Thymus (tissue), 11 donors: ENCODE measurements at regions not wholly inside any gene's neighbourhood (a gene's known extent, or its start where the extent isn't known, plus 50 kb on each side); places are given as distances from the start of the nearest gene placed in this dataset.

ENCODE experiments used
- DNase-seq, 9 donors: peaks; one replicate each; pipeline ENCODE4 v3.0.0-alpha.2; 2013; ENCODE audit warnings: low spot score in 9 of 9, low read depth in 6 of 9, missing footprints in 1 of 9
- H3K27ac ChIP-seq, 2 donors: one replicate each; pipeline ENCODE4 v1.5.1; 2013; ENCODE audit warnings: control low read depth in 1 of 2, low read depth in 1 of 2, low read length in 1 of 2, mild to moderate bottlenecking in 1 of 2, moderate library complexity in 1 of 2
- H3K27me3 ChIP-seq, 2 donors: one replicate each; pipeline ENCODE4 v1.5.1; 2013; ENCODE audit warnings: low read length in 1 of 2; ENCODE audit not compliant: control insufficient read depth in 2 of 2, insufficient read depth in 1 of 2
- H3K36me3 ChIP-seq, 2 donors: one replicate each; pipeline ENCODE4 v1.5.1; 2013; ENCODE audit warnings: low read length in 1 of 2, mild to moderate bottlenecking in 1 of 2, moderate library complexity in 1 of 2; ENCODE audit not compliant: control insufficient read depth in 2 of 2, insufficient read depth in 2 of 2
- H3K4me1 ChIP-seq, 2 donors: one replicate each; pipeline ENCODE4 v1.5.1; 2013; ENCODE audit warnings: low read length in 2 of 2; ENCODE audit not compliant: control insufficient read depth in 2 of 2, insufficient read depth in 2 of 2
- H3K4me3 ChIP-seq, 2 donors: one replicate each; pipeline ENCODE4 v1.5.1; 2013; ENCODE audit warnings: low read length in 2 of 2, control low read depth in 1 of 2, mild to moderate bottlenecking in 1 of 2
- H3K9me3 ChIP-seq, 2 donors: one replicate each; pipeline ENCODE4 v1.5.1; 2013; ENCODE audit warnings: low read length in 1 of 2, mild to moderate bottlenecking in 1 of 2; ENCODE audit not compliant: control insufficient read depth in 2 of 2, insufficient read depth in 1 of 2
- WGBS: extraction: QIAGEN DNeasy Blood & Tissue Kit; methylation state at CpG from one replicate; pipeline ENCODE4 v1.1.7; 2013; 5-methylcytosine and 5-hydroxymethylcytosine counted together
- donor health status: healthy.

DNA sequence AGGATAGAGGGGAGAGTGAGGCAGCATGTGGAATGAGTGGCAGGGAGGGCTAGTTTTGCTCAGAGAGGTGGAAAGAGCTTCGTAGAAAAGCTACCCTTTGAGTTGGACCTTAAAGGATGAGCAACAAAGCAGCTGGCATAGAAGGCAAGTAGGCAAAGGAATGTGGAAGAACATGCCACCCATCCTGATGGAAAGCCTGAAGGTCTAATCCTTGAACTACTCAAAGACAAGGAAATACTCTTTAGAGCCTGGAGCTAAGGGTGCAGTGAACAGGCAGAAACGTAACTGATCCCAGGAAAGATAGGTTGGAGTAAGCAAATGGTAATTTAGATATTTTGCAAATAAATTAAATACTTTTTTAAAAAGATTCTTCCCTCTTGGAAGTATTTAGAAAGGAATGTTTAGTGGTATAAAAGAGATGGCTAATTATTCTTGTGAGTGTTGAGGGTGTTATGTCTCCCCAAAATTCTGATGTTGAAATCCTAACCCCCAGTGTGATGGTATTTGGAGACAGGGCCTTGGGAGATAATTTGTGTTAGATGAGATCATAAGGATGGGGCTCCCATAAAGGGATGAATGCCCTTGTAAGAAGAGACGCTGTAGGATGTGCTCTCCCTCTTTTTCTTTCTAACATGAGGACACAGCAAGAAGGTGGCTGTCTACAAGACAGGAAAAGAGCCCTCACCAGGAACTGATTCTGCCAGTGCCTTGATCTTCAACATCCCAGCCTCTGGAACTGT, 308.1 kb upstream of the RUNX1 start:
- H3K27ac ChIP-seq = no peak overlapping the region
- no peaks in the 10 kb centered on the region for H3K36me3 ChIP-seq
- no peaks in the 10 kb centered on the region for H3K27me3 ChIP-seq
- no peak overlapping the region for H3K4me3 ChIP-seq
- DNase-seq = no peak
- no peaks in the 10 kb centered on the region for H3K4me1 ChIP-seq
- no peaks in the 10 kb centered on the region for H3K9me3 ChIP-seq
- WGBS = 97% methylated on average over 3 of the region's 3 CpGs

DNA sequence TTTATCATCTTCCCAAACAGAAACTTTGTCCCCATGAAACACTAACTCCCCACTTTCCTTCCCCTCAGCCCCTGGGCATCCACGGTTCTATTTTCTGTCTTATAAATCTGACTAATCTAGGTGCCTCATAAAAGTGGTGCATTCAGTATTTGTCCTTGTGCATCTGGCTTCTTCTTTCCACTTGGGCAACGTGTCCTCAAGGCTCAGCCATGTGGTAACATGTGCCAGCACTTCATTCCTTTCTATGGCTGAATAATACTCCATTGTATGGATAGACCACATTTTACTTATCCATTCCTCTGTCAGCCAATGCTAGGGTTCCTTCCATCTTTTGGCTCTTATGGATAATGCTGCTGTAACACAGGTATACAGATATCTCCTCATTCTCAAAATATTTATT, 305.0 kb upstream of the RUNX1 start:
- H3K4me1 ChIP-seq = no peaks in the 10 kb centered on the region
- H3K36me3 ChIP-seq = no peaks in the 10 kb centered on the region
- H3K4me3 ChIP-seq = no peak overlapping the region
- H3K27me3 ChIP-seq = no peaks in the 10 kb centered on the region
- no peaks in the 10 kb centered on the region for H3K9me3 ChIP-seq
- no peak for DNase-seq
- H3K27ac ChIP-seq = no peak overlapping the region
- 93% methylated on average over 2 of the region's 2 CpGs for WGBS

DNA sequence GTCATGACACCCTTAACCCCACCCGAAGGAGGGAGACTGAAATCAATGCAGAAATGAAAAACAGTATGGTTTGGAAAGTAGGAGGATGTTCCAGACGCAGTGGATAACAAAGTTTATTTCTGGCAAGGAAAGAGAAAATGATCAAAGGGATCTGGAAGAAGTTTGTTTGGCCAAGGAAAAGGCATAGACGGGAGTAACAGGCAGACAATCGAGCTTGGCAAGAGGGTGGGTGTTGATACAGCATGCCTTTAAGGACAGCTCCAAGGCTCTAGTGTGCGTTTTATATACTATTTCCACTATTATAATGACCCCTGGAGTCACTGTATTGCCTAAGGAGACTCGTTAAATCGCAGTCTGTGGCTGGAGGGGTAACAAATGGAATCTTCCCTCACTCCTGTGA, 303.7 kb upstream of the RUNX1 start:
- Histone ChIP-seq H3K36me3 (no peaks in the 10 kb centered on the region), H3K4me3 (no peak overlapping the region), H3K27me3 (no peaks in the 10 kb centered on the region), H3K9me3 (no peaks in the 10 kb centered on the region), H3K4me1 (no peaks in the 10 kb centered on the region), H3K27ac (no peak overlapping the region)
- DNase-seq = no peak
- 93% methylated on average over 7 of the region's 7 CpGs for WGBS

DNA sequence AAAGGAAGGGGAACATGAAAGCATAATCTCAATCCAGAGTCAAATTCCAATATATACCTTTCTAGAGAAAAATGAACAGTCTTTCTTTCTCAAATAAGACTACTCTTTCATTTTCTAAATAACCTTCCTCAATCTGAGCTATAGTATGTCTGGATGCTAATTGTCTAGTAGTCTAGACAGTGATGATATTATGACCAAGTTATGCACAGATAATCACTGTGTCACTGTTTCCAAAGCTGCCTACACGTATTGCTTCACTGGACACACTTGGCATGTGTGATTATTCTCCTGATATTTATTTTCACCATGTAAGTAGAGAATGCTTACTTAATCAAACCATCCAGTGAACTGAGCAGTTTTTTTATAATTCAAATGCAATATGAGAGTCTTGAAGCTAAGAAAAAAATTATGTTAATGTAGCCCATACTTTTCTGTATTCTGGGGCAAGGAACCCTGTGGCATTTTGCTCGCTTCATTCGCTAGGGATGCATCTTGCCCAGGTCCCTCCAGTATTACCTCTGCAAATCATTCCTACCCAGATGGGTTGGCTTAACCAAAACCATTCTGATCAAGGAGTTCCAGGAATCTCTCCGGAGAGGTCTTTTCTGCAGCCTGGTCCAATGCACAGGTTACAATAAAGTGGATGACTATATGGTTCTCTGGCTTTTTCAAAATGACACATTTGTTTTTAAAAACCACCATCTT, 303.1 kb upstream of the RUNX1 start:
- no peak overlapping the region for H3K27ac ChIP-seq
- no peaks in the 10 kb centered on the region for H3K36me3 ChIP-seq
- 81% methylated on average over 4 of the region's 4 CpGs for WGBS
- no peak for DNase-seq
- H3K9me3 ChIP-seq = no peaks in the 10 kb centered on the region
- H3K4me1 ChIP-seq = no peaks in the 10 kb centered on the region
- no peak overlapping the region for H3K4me3 ChIP-seq
- H3K27me3 ChIP-seq = no peaks in the 10 kb centered on the region

DNA sequence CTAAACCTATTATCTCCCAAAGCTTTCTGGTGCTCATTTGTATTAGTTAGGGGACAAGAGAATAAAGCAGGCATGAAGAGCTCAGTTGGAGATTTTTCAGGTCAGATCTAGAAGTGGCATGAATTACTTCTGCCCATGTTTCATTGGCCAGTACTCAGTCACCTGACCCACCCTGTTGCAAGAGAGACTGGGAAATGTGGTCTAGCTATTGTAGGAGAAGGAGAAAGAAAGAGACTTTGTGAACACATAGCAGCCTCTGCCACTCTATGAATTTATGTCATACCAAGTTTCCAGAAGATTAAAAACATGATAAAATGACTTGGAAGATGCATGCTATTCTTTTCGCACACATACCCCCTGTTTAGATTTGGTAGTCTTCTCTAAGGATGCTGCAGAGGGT, 302.3 kb upstream of the RUNX1 start:
- no peaks in the 10 kb centered on the region for H3K27me3 ChIP-seq
- peaks cover 0 to 3% of the 10 kb centered on the region in 2 donors for H3K4me1 ChIP-seq
- no peak for DNase-seq
- no peak overlapping the region for H3K4me3 ChIP-seq
- H3K36me3 ChIP-seq = no peaks in the 10 kb centered on the region
- H3K27ac ChIP-seq = no peak overlapping the region
- H3K9me3 ChIP-seq = no peaks in the 10 kb centered on the region
- 97% methylated on average over 1 of the region's 1 CpG for WGBS

DNA sequence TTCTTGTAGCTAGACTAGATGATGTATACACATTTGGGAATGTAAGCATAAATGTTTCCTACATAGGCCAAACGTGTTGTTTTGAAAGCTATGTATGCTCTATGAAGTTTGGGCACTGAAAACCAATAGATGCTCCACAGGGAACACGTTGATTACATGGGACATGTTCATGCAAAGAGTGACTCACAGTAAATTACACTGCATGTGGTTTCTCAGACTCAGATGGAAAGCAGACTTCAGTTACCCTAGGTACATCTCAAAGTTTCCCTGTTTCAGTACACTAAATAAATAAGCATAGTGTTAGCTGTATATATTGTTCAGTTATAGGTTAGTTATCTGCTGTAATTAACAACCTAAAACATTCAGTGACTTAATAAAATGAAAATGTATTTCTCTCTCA, 301.9 kb upstream of the RUNX1 start:
- WGBS = 95% methylated on average over 2 of the region's 2 CpGs
- Histone ChIP-seq H3K4me1 (peaks cover 0 to 3% of the 10 kb centered on the region in 2 donors), H3K4me3 (no peak overlapping the region), H3K27me3 (no peaks in the 10 kb centered on the region), H3K36me3 (no peaks in the 10 kb centered on the region), H3K27ac (no peak overlapping the region), H3K9me3 (no peaks in the 10 kb centered on the region)
- DNase-seq = no peak

DNA sequence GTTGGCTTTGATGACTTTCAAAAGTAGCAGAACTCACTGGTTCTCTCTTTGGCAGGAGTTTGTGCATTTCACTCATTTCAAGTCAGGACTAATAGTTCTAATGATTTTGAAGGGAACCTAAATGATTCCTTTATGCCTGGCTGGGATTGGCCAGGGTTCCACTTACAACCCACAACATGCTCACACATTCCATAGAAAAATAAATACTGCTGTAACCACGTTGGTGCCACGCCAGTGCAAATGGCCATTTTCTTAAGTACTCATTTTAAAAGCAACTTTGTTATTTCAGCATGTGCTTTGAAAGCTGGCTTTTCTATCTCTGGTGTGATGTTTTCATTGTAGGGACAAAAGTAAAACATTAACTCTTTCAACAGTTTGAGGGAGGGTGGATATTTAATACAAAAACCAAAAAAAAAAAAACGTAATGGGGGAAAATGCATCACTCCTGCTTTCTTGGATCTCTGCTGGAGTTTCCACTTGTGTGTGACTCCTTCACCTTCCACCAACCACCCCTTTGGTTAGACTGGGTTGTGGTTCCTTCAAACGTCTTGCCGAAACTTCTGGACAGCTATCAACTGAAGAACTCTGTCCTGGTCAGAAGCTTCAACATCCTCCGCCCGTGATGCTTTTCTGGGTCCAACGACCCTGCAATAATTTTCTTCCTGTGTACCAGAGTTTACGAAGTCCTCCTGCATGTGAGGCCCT, 300.4 kb upstream of the RUNX1 start:
- no peaks in the 10 kb centered on the region for H3K36me3 ChIP-seq
- WGBS = 95% methylated on average over 9 of the region's 9 CpGs
- H3K27ac ChIP-seq = no peak overlapping the region
- H3K9me3 ChIP-seq = no peaks in the 10 kb centered on the region
- H3K27me3 ChIP-seq = no peaks in the 10 kb centered on the region
- H3K4me1 ChIP-seq = peaks cover 0 to 3% of the 10 kb centered on the region in 2 donors
- DNase-seq = no peak
- H3K4me3 ChIP-seq = no peak overlapping the region

DNA sequence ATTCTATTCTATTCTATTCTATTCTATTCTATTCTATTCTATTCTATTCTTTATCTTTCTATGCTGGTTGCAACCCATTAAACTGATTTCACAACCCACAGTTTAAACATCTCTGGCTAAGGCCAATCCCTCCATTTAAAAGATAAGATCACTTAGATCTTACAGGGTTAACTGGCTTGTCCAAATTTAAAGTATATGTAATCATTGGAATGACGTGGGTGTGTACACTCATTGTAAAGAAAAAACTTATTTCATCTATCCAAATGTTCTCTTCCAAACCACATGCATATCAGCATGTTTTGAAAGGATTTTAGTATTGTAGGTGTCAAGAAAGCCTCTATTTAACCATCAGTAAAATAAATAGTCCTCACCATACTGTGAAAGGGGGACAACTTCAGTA, 299.6 kb upstream of the RUNX1 start:
- DNase-seq = no peak
- H3K9me3 ChIP-seq = no peaks in the 10 kb centered on the region
- H3K27ac ChIP-seq = no peak overlapping the region
- 91% methylated on average over 1 of the region's 1 CpG for WGBS
- no peaks in the 10 kb centered on the region for H3K36me3 ChIP-seq
- H3K27me3 ChIP-seq = no peaks in the 10 kb centered on the region
- no peak overlapping the region for H3K4me3 ChIP-seq
- peaks cover 0 to 3% of the 10 kb centered on the region in 2 donors for H3K4me1 ChIP-seq

DNA sequence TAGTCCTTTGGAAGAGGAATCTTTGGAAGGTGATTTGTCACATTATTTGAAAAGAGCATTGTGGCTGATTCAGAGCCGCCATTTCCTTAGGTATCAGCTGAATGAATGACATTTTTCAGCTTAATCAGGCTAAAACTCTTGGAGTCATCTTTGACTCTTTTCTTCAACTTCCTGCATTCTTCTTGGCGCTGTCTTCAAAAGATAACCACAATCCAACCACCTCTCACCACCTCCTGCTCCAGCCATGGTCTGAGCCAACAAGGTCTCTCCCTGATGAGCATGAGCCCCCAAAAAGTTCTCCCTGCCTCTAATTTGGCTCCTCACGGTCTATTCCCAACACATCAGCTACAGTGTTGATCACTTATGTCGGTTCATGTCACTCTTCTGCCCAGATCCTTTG, 297.6 kb upstream of the RUNX1 start:
- peaks cover 0 to 3% of the 10 kb centered on the region in 2 donors for H3K4me1 ChIP-seq
- no peaks in the 10 kb centered on the region for H3K9me3 ChIP-seq
- no peak overlapping the region for H3K4me3 ChIP-seq
- no peaks in the 10 kb centered on the region for H3K36me3 ChIP-seq
- no peaks in the 10 kb centered on the region for H3K27me3 ChIP-seq
- no peak overlapping the region for H3K27ac ChIP-seq
- no peak for DNase-seq
- 86% methylated on average over 4 of the region's 4 CpGs for WGBS
